Type B pancreatic cell (in vitro differentiated cells): ENCODE measurements at regions not wholly inside any gene's neighbourhood (a gene's known extent, or its start where the extent isn't known, plus 50 kb on each side); places are given as distances from the start of the nearest gene placed in this dataset.

Experiments
- DNase-seq: peaks from one replicate; pipeline ENCODE4 v3.0.0; 2021; ENCODE audit warnings: mixed read lengths; ENCODE audit not compliant: unreplicated experiment; ENCODE audit errors: extremely low spot score
- H3K27ac Mint-ChIP-seq: 2 replicates; pipeline ENCODE4 v1.8.0; 2021; ENCODE audit warnings: mild to moderate bottlenecking, mixed read lengths
- H3K27me3 Mint-ChIP-seq: 2 replicates; pipeline ENCODE4 v1.8.0; 2021; ENCODE audit warnings: mixed read lengths
- H3K36me3 Mint-ChIP-seq: 2 replicates; pipeline ENCODE4 v1.8.0; 2021; ENCODE audit warnings: mixed read lengths
- H3K4me1 Mint-ChIP-seq: one replicate; pipeline ENCODE4 v1.8.0; 2021; ENCODE audit warnings: mixed read lengths; ENCODE audit not compliant: unreplicated experiment
- H3K4me3 Mint-ChIP-seq: 2 replicates; pipeline ENCODE4 v1.8.0; 2021; ENCODE audit warnings: mild to moderate bottlenecking, mixed read lengths
- H3K9me3 Mint-ChIP-seq: 2 replicates; pipeline ENCODE4 v1.8.0; 2021; ENCODE audit warnings: mixed read lengths
- CTCF ChIP-seq: fragments of 200-600 bp; sonication (generic); conservative IDR thresholded peaks from 2 replicates; pipeline ENCODE4 v1.5.0; 2021; ENCODE audit warnings: antibody characterized with exemption, mild to moderate bottlenecking

GRCh38 chr5:23319901-23320300 is 187.5 kb upstream of the PRDM9 start:
- Mint-ChIP-seq H3K27ac (no peak overlapping the region), H3K4me3 (no peak overlapping the region), H3K36me3 (no peaks in the 10 kb centered on the region), H3K27me3 (no peaks in the 10 kb centered on the region), H3K4me1 (no peaks in the 10 kb centered on the region), H3K9me3 (no peaks in the 10 kb centered on the region)
- TF ChIP-seq CTCF = no peak
- no peak for DNase-seq

DNA sequence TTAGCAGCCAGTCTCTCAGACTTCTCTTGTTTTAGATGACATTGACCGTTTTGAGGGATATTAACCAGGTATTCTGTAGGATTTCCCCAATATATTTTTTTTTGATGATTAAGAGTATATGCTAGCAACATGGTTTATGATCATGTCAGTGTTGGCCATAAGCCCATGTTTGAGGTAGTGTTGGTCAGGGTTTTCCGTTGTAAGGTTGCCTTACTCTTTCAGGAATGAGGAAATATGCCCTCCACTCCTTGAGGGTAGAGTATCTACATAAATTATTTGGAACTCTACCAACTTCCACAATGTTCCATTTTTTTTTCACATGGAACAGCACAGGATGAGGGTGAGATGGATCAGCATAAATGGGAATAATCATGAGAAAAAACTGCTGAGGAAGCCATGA is 188.4 kb upstream of the PRDM9 start:
- Mint-ChIP-seq H3K4me1 (no peaks in the 10 kb centered on the region), H3K9me3 (no peaks in the 10 kb centered on the region), H3K36me3 (no peaks in the 10 kb centered on the region), H3K4me3 (no peak overlapping the region), H3K27me3 (no peaks in the 10 kb centered on the region), H3K27ac (no peak overlapping the region)
- TF ChIP-seq CTCF = no peak
- no peak for DNase-seq

DNA sequence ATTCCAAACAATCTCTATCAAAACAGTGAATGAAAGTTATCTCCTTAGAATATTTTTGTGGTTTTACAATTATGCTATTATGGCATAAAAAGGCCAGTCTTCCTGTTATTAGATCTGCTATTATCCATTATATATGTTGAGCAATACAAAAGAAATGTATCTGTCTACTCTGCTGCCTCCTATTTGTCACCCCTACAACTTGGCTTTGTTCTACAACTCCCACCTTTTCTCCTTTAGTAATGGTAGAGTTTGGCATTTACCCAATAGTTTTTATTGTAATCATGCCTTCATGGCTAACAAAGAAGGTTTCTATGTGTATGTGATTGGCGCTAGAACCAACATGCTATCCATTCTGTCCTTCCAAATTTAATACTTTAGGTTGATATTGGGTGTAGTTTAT is 189.2 kb upstream of the PRDM9 start:
- Mint-ChIP-seq H3K36me3 (no peaks in the 10 kb centered on the region), H3K4me1 (no peaks in the 10 kb centered on the region), H3K27ac (no peak overlapping the region), H3K4me3 (no peak overlapping the region), H3K27me3 (no peaks in the 10 kb centered on the region), H3K9me3 (no peaks in the 10 kb centered on the region)
- TF ChIP-seq CTCF = no peak
- no peak for DNase-seq

- Mint-ChIP-seq H3K4me3 (no peak overlapping the region), H3K9me3 (no peaks in the 10 kb centered on the region), H3K4me1 (no peaks in the 10 kb centered on the region), H3K27ac (no peak overlapping the region), H3K27me3 (no peaks in the 10 kb centered on the region), H3K36me3 (no peaks in the 10 kb centered on the region)
- TF ChIP-seq CTCF = no peak
- DNase-seq = no peak
Measured at GRCh38 chr5:23316060-23316591, 191.3 kb upstream of the PRDM9 start.

GRCh38 chr5:23314827-23315226 is 192.6 kb upstream of the PRDM9 start:
- no peak for TF ChIP-seq CTCF
- H3K36me3 Mint-ChIP-seq = no peaks in the 10 kb centered on the region
- H3K27me3 Mint-ChIP-seq = no peaks in the 10 kb centered on the region
- H3K27ac Mint-ChIP-seq = no peak overlapping the region
- DNase-seq = no peak
- no peak overlapping the region for H3K4me3 Mint-ChIP-seq
- H3K9me3 Mint-ChIP-seq = no peaks in the 10 kb centered on the region
- no peaks in the 10 kb centered on the region for H3K4me1 Mint-ChIP-seq

DNA sequence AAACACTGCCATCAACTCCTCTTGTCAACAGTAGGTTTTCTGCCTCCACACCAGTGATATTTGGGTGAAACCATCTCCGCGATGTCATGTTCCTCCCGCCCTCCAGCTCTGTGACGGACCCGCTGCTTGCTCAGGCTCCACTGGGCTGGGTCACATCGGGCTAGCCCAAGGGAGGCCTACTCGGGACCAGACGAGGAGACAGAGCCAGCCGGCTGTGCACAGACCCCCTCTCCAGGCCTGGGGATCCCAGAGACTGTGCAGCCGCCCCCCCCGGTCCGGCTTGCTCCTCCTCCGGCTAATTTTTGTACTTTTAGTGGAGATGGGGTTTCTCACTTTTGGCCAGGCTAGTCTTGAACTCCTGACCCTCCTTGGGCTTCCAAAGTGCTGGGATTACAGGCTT is 202.4 kb upstream of the PRDM9 start:
- H3K27ac Mint-ChIP-seq = no peak overlapping the region
- no peak overlapping the region for H3K4me3 Mint-ChIP-seq
- no peaks in the 10 kb centered on the region for H3K4me1 Mint-ChIP-seq
- no peak for TF ChIP-seq CTCF
- no peaks in the 10 kb centered on the region for H3K9me3 Mint-ChIP-seq
- DNase-seq = no peak
- no peaks in the 10 kb centered on the region for H3K27me3 Mint-ChIP-seq
- no peaks in the 10 kb centered on the region for H3K36me3 Mint-ChIP-seq
